ENCODE measurements at regions not wholly inside any gene's neighbourhood (a gene's known extent, or its start where the extent isn't known, plus 50 kb on each side); places are given as distances from the start of the nearest gene placed in this dataset.

DNA sequence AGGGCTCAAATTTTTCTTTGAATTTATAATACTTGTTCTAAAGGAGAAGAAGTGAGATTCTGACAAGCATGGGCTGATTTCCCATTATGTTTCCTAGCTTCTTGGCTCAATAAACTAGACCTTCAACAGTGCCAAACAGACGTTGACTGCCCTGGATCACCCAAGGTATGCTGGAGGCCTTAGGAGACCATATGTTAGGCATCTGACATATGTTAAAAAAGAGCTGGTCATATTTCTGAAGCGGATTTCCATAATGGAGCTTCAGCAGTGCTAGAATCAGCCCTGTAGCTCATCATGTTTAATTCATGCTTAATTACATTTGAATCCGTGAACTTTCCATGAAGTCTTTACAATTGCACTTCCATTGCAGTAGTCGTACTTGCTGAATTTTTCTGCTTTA is 653.3 kb downstream of the DIAPH3 start:
- no peaks in the 10 kb centered on the region for H3K36me3 ChIP-seq (ENCODE audit: control insufficient read depth in 2 of 2, insufficient read depth in 1 of 2, low read length in 2 of 2)
- ChIA-PET POLR2A (no interaction called here), CTCF (interaction anchor here (1.3 kb wide), 1 partner anchor 9 kb away, joined by 5 read pairs; no protein-coding TSS in a partner anchor)
- no peaks in the 10 kb centered on the region for H3K4me1 ChIP-seq (ENCODE audit: control insufficient read depth, insufficient read depth, low read length)
- TF ChIP-seq ZBTB8A (tag by site-specific recombination; IDR thresholded peaks at IDR 0.05) (no peak), YY1 (tag by site-specific recombination; IDR thresholded peaks at IDR 0.05) (no peak), OSR2 (tag by site-specific recombination; IDR thresholded peaks at IDR 0.05) (no peak), ZXDB (tag by site-specific recombination; IDR thresholded peaks at IDR 0.05) (no peak), RBAK (tag by site-specific recombination; IDR thresholded peaks at IDR 0.05) (no peak), ZSCAN23 (tag by site-specific recombination; IDR thresholded peaks at IDR 0.05) (no peak), IKZF3 (tag by site-specific recombination; IDR thresholded peaks at IDR 0.05) (no peak), ZNF558 (tag by site-specific recombination; IDR thresholded peaks at IDR 0.05) (no peak), ZNF76 (tag by site-specific recombination; IDR thresholded peaks at IDR 0.05; ENCODE audit: borderline replicate concordance, low read depth) (no peak), ZNF701 (tag by site-specific recombination; IDR thresholded peaks at IDR 0.05) (no peak), ZNF391 (tag by site-specific recombination; IDR thresholded peaks at IDR 0.05; ENCODE audit: borderline replicate concordance, low read depth) (no peak), MZF1 (tag by site-specific recombination; IDR thresholded peaks at IDR 0.05; ENCODE audit: borderline replicate concordance) (no peak), ZNF664 (tag by site-specific recombination; IDR thresholded peaks at IDR 0.05) (no peak), ZNF768 (tag by site-specific recombination; IDR thresholded peaks at IDR 0.05) (no peak), ZNF350 (tag by site-specific recombination; IDR thresholded peaks at IDR 0.05) (no peak), PRDM2 (tag by site-specific recombination; IDR thresholded peaks at IDR 0.05; ENCODE audit: borderline replicate concordance) (no peak), ZBTB26 (tag by site-specific recombination; optimal IDR thresholded peaks at IDR 0.05) (no peak), ZNF610 (tag by site-specific recombination; IDR thresholded peaks at IDR 0.05; ENCODE audit: borderline replicate concordance) (no peak), ZNF404 (tag by site-specific recombination; IDR thresholded peaks at IDR 0.05) (no peak), ZNF324 (tag by site-specific recombination; IDR thresholded peaks at IDR 0.05) (no peak)
- H3K9me3 ChIP-seq (ENCODE audit: control insufficient read depth, insufficient read depth, low read depth, low read length) = no peaks in the 10 kb centered on the region
- no peak overlapping the region for H3K4me3 ChIP-seq (ENCODE audit: low read depth, low read length)
- no peak overlapping the region for H3K27ac ChIP-seq (ENCODE audit: extremely low read depth, low read depth, low read length)

GRCh38 chr13:59513686-59514085 is 650.0 kb downstream of the DIAPH3 start:
- ChIA-PET CTCF (no interaction called here), POLR2A (no interaction called here)
- TF ChIP-seq SP7 (tag by site-specific recombination; IDR thresholded peaks at IDR 0.05) = no peak
- no peak for TF ChIP-seq ZBTB20 (tag by site-specific recombination; IDR thresholded peaks at IDR 0.05)
- TF ChIP-seq ZNF664 (tag by site-specific recombination; IDR thresholded peaks at IDR 0.05) = no peak
- Histone ChIP-seq H3K4me3 (ENCODE audit: low read depth, low read length) (no peak overlapping the region), H3K4me1 (ENCODE audit: control insufficient read depth, insufficient read depth, low read length) (no peaks in the 10 kb centered on the region), H3K27ac (ENCODE audit: extremely low read depth, low read depth, low read length) (no peak overlapping the region), H3K36me3 (ENCODE audit: control insufficient read depth in 2 of 2, insufficient read depth in 1 of 2, low read length in 2 of 2) (no peaks in the 10 kb centered on the region), H3K9me3 (ENCODE audit: control insufficient read depth, insufficient read depth, low read depth, low read length) (no peaks in the 10 kb centered on the region)

All from HEK293 (cell line).